ENCODE measurements at regions not wholly inside any gene's neighbourhood (a gene's known extent, or its start where the extent isn't known, plus 50 kb on each side); places are given as distances from the start of the nearest gene placed in this dataset.
"Not testable (repeated sequence)": the region's sequence is repeated elsewhere in the genome, so short reads cannot be mapped to it uniquely, and the experiment has no call there.

GRCh38 chr1:96211202-96211601 lies 510.4 kb upstream of the PTBP2 start:
- Histone ChIP-seq H3K79me2 (ENCODE audit: low read length) (no peaks in the 10 kb centered on the region), H2AFZ (ENCODE audit: low read depth, low read length) (no peak overlapping the region), H4K20me1 (ENCODE audit: insufficient read depth, low read length) (no peaks in the 10 kb centered on the region), H3K9me3 (ENCODE audit: insufficient read depth, low read length) (no peaks in the 10 kb centered on the region), H3K4me2 (ENCODE audit: low read length) (no peak overlapping the region), H3K9ac (ENCODE audit: low read length) (no peak overlapping the region), H3K27me3 (ENCODE audit: low read depth, low read length) (no peaks in the 10 kb centered on the region), H3K36me3 (replicated peaks; ENCODE audit: low read depth, low read length) (no peaks in the 10 kb centered on the region), H3K4me1 (ENCODE audit: low read length) (no peaks in the 10 kb centered on the region), H3K4me3 (ENCODE audit: low read length) (no peak overlapping the region), H3K27ac (ENCODE audit: low read length) (no peak overlapping the region)
- no peak for TF ChIP-seq CTCF (IDR thresholded peaks at IDR 0.05; ENCODE audit: low read depth, low read length)
- TF ChIP-seq EZH2phosphoT487 (IDR thresholded peaks at IDR 0.05; ENCODE audit: low read depth), result no peak

GRCh38 chr1:96214982-96215381 lies 506.6 kb upstream of the PTBP2 start:
- Histone ChIP-seq H3K9ac (ENCODE audit: low read length) (no peak overlapping the region), H3K79me2 (ENCODE audit: low read length) (no peaks in the 10 kb centered on the region), H3K36me3 (replicated peaks; ENCODE audit: low read depth, low read length) (no peaks in the 10 kb centered on the region), H3K4me2 (ENCODE audit: low read length) (no peak overlapping the region), H3K27ac (ENCODE audit: low read length) (no peak overlapping the region), H3K4me1 (ENCODE audit: low read length) (no peaks in the 10 kb centered on the region), H3K27me3 (ENCODE audit: low read depth, low read length) (no peaks in the 10 kb centered on the region), H4K20me1 (ENCODE audit: insufficient read depth, low read length) (no peaks in the 10 kb centered on the region), H3K4me3 (ENCODE audit: low read length) (no peak overlapping the region), H2AFZ (ENCODE audit: low read depth, low read length) (no peak overlapping the region), H3K9me3 (ENCODE audit: insufficient read depth, low read length) (no peaks in the 10 kb centered on the region)
- no peak for TF ChIP-seq EZH2phosphoT487 (IDR thresholded peaks at IDR 0.05; ENCODE audit: low read depth)
- no peak for TF ChIP-seq CTCF (IDR thresholded peaks at IDR 0.05; ENCODE audit: low read depth, low read length)

- H3K4me2 ChIP-seq (ENCODE audit: low read length), result no peak overlapping the region
- no peak overlapping the region for H3K4me3 ChIP-seq (ENCODE audit: low read length)
- H3K9ac ChIP-seq (ENCODE audit: low read length), result no peak overlapping the region
- no peaks in the 10 kb centered on the region for H3K27me3 ChIP-seq (ENCODE audit: low read depth, low read length)
- H3K4me1 ChIP-seq (ENCODE audit: low read length), result no peaks in the 10 kb centered on the region
- H3K79me2 ChIP-seq (ENCODE audit: low read length), result no peaks in the 10 kb centered on the region
- no peaks in the 10 kb centered on the region for H3K9me3 ChIP-seq (ENCODE audit: insufficient read depth, low read length)
- H3K36me3 ChIP-seq (replicated peaks; ENCODE audit: low read depth, low read length), result no peaks in the 10 kb centered on the region
- H2AFZ ChIP-seq (ENCODE audit: low read depth, low read length), result no peak overlapping the region
- no peak for TF ChIP-seq EZH2phosphoT487 (IDR thresholded peaks at IDR 0.05; ENCODE audit: low read depth)
- no peak for TF ChIP-seq CTCF (IDR thresholded peaks at IDR 0.05; ENCODE audit: low read depth, low read length)
- no peaks in the 10 kb centered on the region for H4K20me1 ChIP-seq (ENCODE audit: insufficient read depth, low read length)
- no peak overlapping the region for H3K27ac ChIP-seq (ENCODE audit: low read length)
Observed at GRCh38 chr1:96220651-96221050, 500.9 kb upstream of the PTBP2 start.

GRCh38 chr1:96222701-96223100 lies 498.9 kb upstream of the PTBP2 start:
- Histone ChIP-seq H3K9me3 (ENCODE audit: insufficient read depth, low read length) (no peaks in the 10 kb centered on the region), H3K4me1 (ENCODE audit: low read length) (no peaks in the 10 kb centered on the region), H3K9ac (ENCODE audit: low read length) (no peak overlapping the region), H2AFZ (ENCODE audit: low read depth, low read length) (no peak overlapping the region), H3K4me3 (ENCODE audit: low read length) (no peak overlapping the region), H3K27me3 (ENCODE audit: low read depth, low read length) (no peaks in the 10 kb centered on the region), H4K20me1 (ENCODE audit: insufficient read depth, low read length) (no peaks in the 10 kb centered on the region), H3K27ac (ENCODE audit: low read length) (no peak overlapping the region), H3K4me2 (ENCODE audit: low read length) (no peak overlapping the region), H3K36me3 (replicated peaks; ENCODE audit: low read depth, low read length) (no peaks in the 10 kb centered on the region), H3K79me2 (ENCODE audit: low read length) (no peaks in the 10 kb centered on the region)
- TF ChIP-seq CTCF (IDR thresholded peaks at IDR 0.05; ENCODE audit: low read depth, low read length) (no peak), EZH2phosphoT487 (IDR thresholded peaks at IDR 0.05; ENCODE audit: low read depth) (no peak)

- not testable (repeated sequence) for H3K36me3 ChIP-seq (replicated peaks; ENCODE audit: low read depth, low read length); H3K4me1 ChIP-seq (ENCODE audit: low read length); H2AFZ ChIP-seq (ENCODE audit: low read depth, low read length); H3K27ac ChIP-seq (ENCODE audit: low read length); H3K4me3 ChIP-seq (ENCODE audit: low read length); H4K20me1 ChIP-seq (ENCODE audit: insufficient read depth, low read length); H3K27me3 ChIP-seq (ENCODE audit: low read depth, low read length); H3K9me3 ChIP-seq (ENCODE audit: insufficient read depth, low read length); H3K4me2 ChIP-seq (ENCODE audit: low read length); H3K9ac ChIP-seq (ENCODE audit: low read length); H3K79me2 ChIP-seq (ENCODE audit: low read length)
Observed at GRCh38 chr1:96224229-96224628, 497.4 kb upstream of the PTBP2 start.
